ENCODE measurements at regions not wholly inside any gene's neighbourhood (a gene's known extent, or its start where the extent isn't known, plus 50 kb on each side); places are given as distances from the start of the nearest gene placed in this dataset.

DNA sequence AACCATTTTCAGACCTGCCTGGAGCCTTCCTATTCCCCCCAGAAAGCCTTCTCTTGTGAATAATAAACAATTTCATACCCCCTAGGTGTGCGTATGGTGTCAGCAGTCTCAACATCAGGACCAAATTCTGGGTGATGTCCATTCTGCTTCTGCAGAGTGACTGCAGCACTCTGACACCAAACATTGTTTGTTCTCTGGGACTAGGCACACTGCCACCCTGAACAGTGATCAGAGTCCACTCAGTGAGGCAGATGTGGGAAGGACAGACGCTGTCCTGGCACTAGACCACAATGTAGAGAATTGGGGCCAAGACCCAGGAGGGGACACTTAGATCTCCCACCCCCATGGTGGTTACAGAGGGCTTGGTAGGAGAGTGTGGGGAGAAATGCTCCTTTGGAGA is 175.1 kb downstream of the BACH1 start:
- Histone ChIP-seq H3K27ac (ENCODE audit: low read depth, low read length, poor library complexity, severe bottlenecking) (no peak overlapping the region), H4K20me1 (ENCODE audit: insufficient read depth, low read length) (no peaks in the 10 kb centered on the region), H3K9me2 (ENCODE audit: insufficient read depth, low read length) (no peaks in the 10 kb centered on the region), H3K9me3 (ENCODE audit: low read length) (no peaks in the 10 kb centered on the region), H3K79me2 (ENCODE audit: insufficient read depth, low read depth, low read length) (no peaks in the 10 kb centered on the region), H3K4me1 (ENCODE audit: insufficient read depth, low read length, poor library complexity, severe bottlenecking) (peaks cover 4% of the 10 kb centered on the region), H3K4me3 (ENCODE audit: low read depth, low read length, poor library complexity, severe bottlenecking) (no peak overlapping the region), H2AFZ (ENCODE audit: low read length) (no peak overlapping the region), H3K36me3 (ENCODE audit: insufficient read depth, low read length) (no peaks in the 10 kb centered on the region), H3K4me2 (ENCODE audit: low read length) (no peak overlapping the region)
- intact Hi-C loops (cut with micrococcal nuclease; ENCODE audit: unreplicated experiment) = loop anchor here (10.0 kb wide), 1 partner anchor 379 kb away; no protein-coding TSS in a partner anchor
- TF ChIP-seq EZH2phosphoT487 (IDR thresholded peaks at IDR 0.05; ENCODE audit: borderline replicate concordance, low read depth, low read length) = no peak
- TF ChIP-seq, protein P1, sequence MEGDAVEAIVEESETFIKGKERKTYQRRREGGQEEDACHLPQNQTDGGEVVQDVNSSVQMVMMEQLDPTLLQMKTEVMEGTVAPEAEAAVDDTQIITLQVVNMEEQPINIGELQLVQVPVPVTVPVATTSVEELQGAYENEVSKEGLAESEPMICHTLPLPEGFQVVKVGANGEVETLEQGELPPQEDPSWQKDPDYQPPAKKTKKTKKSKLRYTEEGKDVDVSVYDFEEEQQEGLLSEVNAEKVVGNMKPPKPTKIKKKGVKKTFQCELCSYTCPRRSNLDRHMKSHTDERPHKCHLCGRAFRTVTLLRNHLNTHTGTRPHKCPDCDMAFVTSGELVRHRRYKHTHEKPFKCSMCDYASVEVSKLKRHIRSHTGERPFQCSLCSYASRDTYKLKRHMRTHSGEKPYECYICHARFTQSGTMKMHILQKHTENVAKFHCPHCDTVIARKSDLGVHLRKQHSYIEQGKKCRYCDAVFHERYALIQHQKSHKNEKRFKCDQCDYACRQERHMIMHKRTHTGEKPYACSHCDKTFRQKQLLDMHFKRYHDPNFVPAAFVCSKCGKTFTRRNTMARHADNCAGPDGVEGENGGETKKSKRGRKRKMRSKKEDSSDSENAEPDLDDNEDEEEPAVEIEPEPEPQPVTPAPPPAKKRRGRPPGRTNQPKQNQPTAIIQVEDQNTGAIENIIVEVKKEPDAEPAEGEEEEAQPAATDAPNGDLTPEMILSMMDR (conservative IDR thresholded peaks at IDR 0.05; ENCODE audit: low read length) = no peak
- CTCF ChIA-PET (ENCODE audit: unreplicated experiment) = no interaction called here
- POLR2A ChIA-PET = no interaction called here
- no TSS peak for BruUV-seq (replicated peaks)
- no peak for DNase-seq (ENCODE audit: low spot score)

DNA sequence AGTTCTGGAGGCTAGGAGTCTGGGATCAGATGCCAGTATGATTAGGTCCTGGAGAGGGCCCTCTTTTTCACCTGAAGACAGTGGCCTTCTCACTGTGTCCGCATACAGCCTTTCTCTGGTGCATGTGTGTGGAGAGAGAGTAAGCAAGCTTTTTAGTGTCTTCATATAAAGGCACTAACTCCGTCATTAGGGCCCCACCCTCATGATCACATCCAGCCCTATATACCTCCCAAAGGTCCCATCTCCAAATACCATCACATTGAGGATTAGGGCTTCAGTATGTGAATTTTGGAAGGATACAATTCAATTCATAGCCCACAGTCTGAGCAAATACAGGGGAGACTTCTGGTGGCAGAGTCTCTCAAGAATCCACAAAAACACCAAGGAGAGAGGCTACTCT is 176.6 kb downstream of the BACH1 start:
- TF ChIP-seq EZH2phosphoT487 (IDR thresholded peaks at IDR 0.05; ENCODE audit: borderline replicate concordance, low read depth, low read length) = no peak
- TF ChIP-seq, protein P1 (conservative IDR thresholded peaks at IDR 0.05; ENCODE audit: low read length) = no peak
- Histone ChIP-seq H3K36me3 (ENCODE audit: insufficient read depth, low read length) (no peaks in the 10 kb centered on the region), H3K4me3 (ENCODE audit: low read depth, low read length, poor library complexity, severe bottlenecking) (no peak overlapping the region), H4K20me1 (ENCODE audit: insufficient read depth, low read length) (no peaks in the 10 kb centered on the region), H3K4me2 (ENCODE audit: low read length) (no peak overlapping the region), H3K9me3 (ENCODE audit: low read length) (no peaks in the 10 kb centered on the region), H3K27ac (ENCODE audit: low read depth, low read length, poor library complexity, severe bottlenecking) (no peak overlapping the region), H3K9me2 (ENCODE audit: insufficient read depth, low read length) (no peaks in the 10 kb centered on the region), H3K4me1 (ENCODE audit: insufficient read depth, low read length, poor library complexity, severe bottlenecking) (peaks cover 4% of the 10 kb centered on the region), H3K79me2 (ENCODE audit: insufficient read depth, low read depth, low read length) (no peaks in the 10 kb centered on the region), H2AFZ (ENCODE audit: low read length) (no peak overlapping the region)
- intact Hi-C loops (cut with micrococcal nuclease; ENCODE audit: unreplicated experiment) = loop anchor here (10.0 kb wide), 1 partner anchor 381 kb away; no protein-coding TSS in a partner anchor
- ChIA-PET POLR2A (interaction anchor here (0.6 to 1.2 kb wide), 2 partner anchors 14 to 376 kb away, joined by 3 to 4 read pairs; no protein-coding TSS in a partner anchor), CTCF (ENCODE audit: unreplicated experiment) (interaction anchor here (1.0 kb wide), 1 partner anchor 373 kb away, joined by 3 read pairs; no protein-coding TSS in a partner anchor)
- no peak for DNase-seq (ENCODE audit: low spot score)
- BruUV-seq (replicated peaks) = no TSS peak

DNA sequence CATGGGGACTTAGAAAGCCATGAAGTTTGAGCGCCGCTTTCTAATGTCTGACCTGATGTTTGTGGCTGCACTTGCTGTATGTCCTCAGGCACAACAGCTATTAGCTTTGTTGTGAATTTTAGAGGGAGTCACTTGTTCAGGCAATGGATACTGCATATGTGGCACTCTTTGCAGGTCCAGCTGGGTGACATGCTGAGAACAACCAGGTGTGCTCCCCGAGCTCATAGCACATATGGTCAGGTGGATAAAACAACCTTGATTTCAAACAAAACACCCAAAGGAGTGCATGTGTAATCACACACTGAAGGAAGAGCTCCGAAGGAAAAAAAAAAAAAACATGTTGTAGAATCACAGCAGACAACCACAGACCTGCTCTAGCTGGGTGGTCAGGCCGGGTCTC is 178.6 kb downstream of the BACH1 start:
- H3K9me3 ChIP-seq (ENCODE audit: low read length) = no peaks in the 10 kb centered on the region
- H3K4me1 ChIP-seq (ENCODE audit: insufficient read depth, low read length, poor library complexity, severe bottlenecking) = peaks cover 4% of the 10 kb centered on the region
- H3K4me3 ChIP-seq (ENCODE audit: low read depth, low read length, poor library complexity, severe bottlenecking) = no peak overlapping the region
- POLR2A ChIA-PET = interaction anchor here (0.5 to 1.5 kb wide), 3 partner anchors 63 to 651 kb away, joined by 3 to 11 read pairs (median 4); no protein-coding TSS in a partner anchor
- BruUV-seq (replicated peaks) = no TSS peak
- H2AFZ ChIP-seq (ENCODE audit: low read length) = no peak overlapping the region
- DNase-seq (ENCODE audit: low spot score) = no peak
- CTCF ChIA-PET (ENCODE audit: unreplicated experiment) = no interaction called here
- no peaks in the 10 kb centered on the region for H4K20me1 ChIP-seq (ENCODE audit: insufficient read depth, low read length)
- TF ChIP-seq, protein P1 (conservative IDR thresholded peaks at IDR 0.05; ENCODE audit: low read length) = no peak
- TF ChIP-seq EZH2phosphoT487 (IDR thresholded peaks at IDR 0.05; ENCODE audit: borderline replicate concordance, low read depth, low read length) = no peak
- no peak overlapping the region for H3K27ac ChIP-seq (ENCODE audit: low read depth, low read length, poor library complexity, severe bottlenecking)
- intact Hi-C loops (cut with micrococcal nuclease; ENCODE audit: unreplicated experiment) = loop anchor here (10.0 kb wide), 1 partner anchor 383 kb away; no protein-coding TSS in a partner anchor
- H3K36me3 ChIP-seq (ENCODE audit: insufficient read depth, low read length) = no peaks in the 10 kb centered on the region
- no peaks in the 10 kb centered on the region for H3K9me2 ChIP-seq (ENCODE audit: insufficient read depth, low read length)
- no peak overlapping the region for H3K4me2 ChIP-seq (ENCODE audit: low read length)
- no peaks in the 10 kb centered on the region for H3K79me2 ChIP-seq (ENCODE audit: insufficient read depth, low read depth, low read length)
